ENCODE measurements at regions not wholly inside any gene's neighbourhood (a gene's known extent, or its start where the extent isn't known, plus 50 kb on each side); places are given as distances from the start of the nearest gene placed in this dataset.

DNA sequence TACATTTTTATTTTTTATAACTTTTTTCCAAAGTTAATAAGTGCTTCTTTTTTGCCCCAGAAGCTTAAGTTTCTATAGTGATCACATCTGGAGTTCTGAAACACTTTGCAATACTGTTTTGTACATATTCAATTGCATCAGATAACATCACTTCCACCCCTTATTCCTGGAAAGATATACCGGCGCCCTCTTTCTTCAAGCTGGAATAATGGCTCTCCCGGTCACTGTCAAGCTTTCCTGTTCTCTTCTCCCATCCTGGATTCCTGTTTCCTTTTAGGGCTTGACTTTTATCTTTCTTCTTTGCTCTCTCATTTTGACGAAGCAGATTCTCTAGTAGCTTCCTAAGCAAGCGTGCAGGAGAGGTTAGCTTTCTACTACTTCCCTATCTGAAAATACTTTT is 1866.8 kb downstream of the MRPL39 start:
- ATAC-seq (ENCODE audit: low FRiP score in 2 of 2) (no peak), DNase-seq (no peak)
- Histone ChIP-seq H3K4me3 (no peak overlapping the region), H3K27ac (no peak overlapping the region), H3K36me3 (no peaks in the 10 kb centered on the region), H3K4me1 (no peaks in the 10 kb centered on the region), H3K27me3 (no peaks in the 10 kb centered on the region), H3K9me3 (no peaks in the 10 kb centered on the region)
- TF ChIP-seq, protein P1, sequence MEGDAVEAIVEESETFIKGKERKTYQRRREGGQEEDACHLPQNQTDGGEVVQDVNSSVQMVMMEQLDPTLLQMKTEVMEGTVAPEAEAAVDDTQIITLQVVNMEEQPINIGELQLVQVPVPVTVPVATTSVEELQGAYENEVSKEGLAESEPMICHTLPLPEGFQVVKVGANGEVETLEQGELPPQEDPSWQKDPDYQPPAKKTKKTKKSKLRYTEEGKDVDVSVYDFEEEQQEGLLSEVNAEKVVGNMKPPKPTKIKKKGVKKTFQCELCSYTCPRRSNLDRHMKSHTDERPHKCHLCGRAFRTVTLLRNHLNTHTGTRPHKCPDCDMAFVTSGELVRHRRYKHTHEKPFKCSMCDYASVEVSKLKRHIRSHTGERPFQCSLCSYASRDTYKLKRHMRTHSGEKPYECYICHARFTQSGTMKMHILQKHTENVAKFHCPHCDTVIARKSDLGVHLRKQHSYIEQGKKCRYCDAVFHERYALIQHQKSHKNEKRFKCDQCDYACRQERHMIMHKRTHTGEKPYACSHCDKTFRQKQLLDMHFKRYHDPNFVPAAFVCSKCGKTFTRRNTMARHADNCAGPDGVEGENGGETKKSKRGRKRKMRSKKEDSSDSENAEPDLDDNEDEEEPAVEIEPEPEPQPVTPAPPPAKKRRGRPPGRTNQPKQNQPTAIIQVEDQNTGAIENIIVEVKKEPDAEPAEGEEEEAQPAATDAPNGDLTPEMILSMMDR (IDR thresholded peaks at IDR 0.05): no peak
- no peak for TF ChIP-seq EP300 (IDR thresholded peaks at IDR 0.05)
- no peak for TF ChIP-seq POLR2AphosphoS5 (IDR thresholded peaks at IDR 0.05)
- TF ChIP-seq POLR2A (IDR thresholded peaks at IDR 0.05): no peak
- 65 to 77% methylated on average over 5 of the region's 5 CpGs for WGBS, 2 donors

DNA sequence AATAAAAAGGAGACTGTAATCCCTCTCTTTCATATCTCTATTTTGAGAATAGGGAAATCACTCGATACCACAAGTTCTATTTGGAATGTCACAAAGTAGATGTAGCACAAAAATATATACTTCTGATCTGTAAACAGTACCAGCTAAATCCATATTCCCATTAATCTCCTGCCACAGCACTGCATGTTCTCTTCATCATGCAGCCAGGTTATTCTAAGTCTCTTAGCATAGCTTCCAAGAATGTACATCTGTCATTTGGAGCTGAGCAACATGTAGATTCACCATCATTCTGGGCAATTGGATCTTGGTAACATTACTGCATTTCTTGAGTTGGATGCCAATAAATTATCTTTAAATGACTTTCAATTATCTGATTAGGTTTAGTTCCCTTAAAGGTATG is 1874.5 kb downstream of the MRPL39 start:
- no peak for TF ChIP-seq EP300 (IDR thresholded peaks at IDR 0.05)
- TF ChIP-seq, protein P1 (IDR thresholded peaks at IDR 0.05): no peak
- TF ChIP-seq POLR2AphosphoS5 (IDR thresholded peaks at IDR 0.05): no peak
- Histone ChIP-seq H3K4me3 (no peak overlapping the region), H3K27ac (no peak overlapping the region), H3K27me3 (no peaks in the 10 kb centered on the region), H3K36me3 (no peaks in the 10 kb centered on the region), H3K4me1 (no peaks in the 10 kb centered on the region), H3K9me3 (no peaks in the 10 kb centered on the region)
- WGBS, 2 donors: 85 to 88% methylated on average over 1 of the region's 1 CpG
- DNase-seq (no peak), ATAC-seq (ENCODE audit: low FRiP score in 2 of 2) (no peak)

DNA sequence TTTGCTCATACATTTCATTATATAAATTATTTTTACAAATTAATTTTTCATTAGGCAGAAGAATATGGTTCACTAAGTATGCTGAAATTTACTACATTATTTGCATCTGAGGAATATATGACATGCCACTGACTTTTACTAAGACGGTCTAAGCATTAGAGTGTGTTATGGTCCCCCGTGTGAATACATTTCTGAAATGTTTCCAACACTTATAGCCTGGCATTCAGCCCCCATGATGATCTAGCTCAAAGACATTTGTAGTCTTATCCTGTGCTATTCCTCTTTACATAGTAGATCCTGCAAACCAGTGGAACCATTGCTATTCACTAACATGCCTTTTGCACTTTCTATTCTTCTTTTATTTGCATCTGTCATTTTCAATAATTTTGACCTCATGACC is 1878.0 kb downstream of the MRPL39 start:
- WGBS, 2 donors: 66 to 67% methylated on average over 2 of the region's 2 CpGs
- Histone ChIP-seq H3K9me3 (no peaks in the 10 kb centered on the region), H3K4me3 (no peak overlapping the region), H3K4me1 (no peaks in the 10 kb centered on the region), H3K27ac (no peak overlapping the region), H3K36me3 (no peaks in the 10 kb centered on the region), H3K27me3 (no peaks in the 10 kb centered on the region)
- DNase-seq (no peak), ATAC-seq (ENCODE audit: low FRiP score in 2 of 2) (no peak)
- TF ChIP-seq POLR2AphosphoS5 (IDR thresholded peaks at IDR 0.05) (no peak), POLR2A (IDR thresholded peaks at IDR 0.05) (no peak)

- no peaks in the 10 kb centered on the region for H3K4me1 ChIP-seq
- no peak overlapping the region for H3K27ac ChIP-seq
- ATAC-seq (ENCODE audit: low FRiP score in 2 of 2): no peak
- H3K9me3 ChIP-seq: no peaks in the 10 kb centered on the region
- no peaks in the 10 kb centered on the region for H3K36me3 ChIP-seq
- no peak overlapping the region for H3K4me3 ChIP-seq
- WGBS, 2 donors: 73 to 88% methylated on average over 3 of the region's 3 CpGs
- DNase-seq: no peak
- H3K27me3 ChIP-seq: no peaks in the 10 kb centered on the region
- TF ChIP-seq POLR2AphosphoS5 (IDR thresholded peaks at IDR 0.05): no peak
- no peak for TF ChIP-seq EP300 (IDR thresholded peaks at IDR 0.05)
- TF ChIP-seq, protein P1 (IDR thresholded peaks at IDR 0.05): no peak
- TF ChIP-seq POLR2A (IDR thresholded peaks at IDR 0.05): no peak
These were observed 1881.7 kb downstream of the MRPL39 start for GRCh38 chr21:23725576-23725975.

- WGBS, 2 donors: 70 to 72% methylated on average over 6 of the region's 6 CpGs
- TF ChIP-seq, protein P1 (IDR thresholded peaks at IDR 0.05): no peak
- no peak for TF ChIP-seq POLR2AphosphoS5 (IDR thresholded peaks at IDR 0.05)
- TF ChIP-seq POLR2A (IDR thresholded peaks at IDR 0.05): no peak
- TF ChIP-seq EP300 (IDR thresholded peaks at IDR 0.05): no peak
- Histone ChIP-seq H3K4me1 (no peaks in the 10 kb centered on the region), H3K4me3 (no peak overlapping the region), H3K27ac (no peak overlapping the region), H3K27me3 (no peaks in the 10 kb centered on the region), H3K9me3 (no peaks in the 10 kb centered on the region), H3K36me3 (no peaks in the 10 kb centered on the region)
- DNase-seq: no peak
- no peak for ATAC-seq (ENCODE audit: low FRiP score in 2 of 2)
These were observed 1888.6 kb downstream of the MRPL39 start for GRCh38 chr21:23718446-23719285.
